H1 (cell line): ENCODE measurements at regions not wholly inside any gene's neighbourhood (a gene's known extent, or its start where the extent isn't known, plus 50 kb on each side); places are given as distances from the start of the nearest gene placed in this dataset.
A peak's percentile ranks its signal among the peaks of the same experiment; 100 is the strongest.

Source experiments
- CTCF ChIA-PET: fragments of 300-600 bp; sonication (Branson Sonifier 250); formaldehyde crosslinking; loops from one replicate; lab custom pipeline; 2021; ENCODE audit not compliant: partially characterized antibody; lab: Charles Lee
- POLR2A ChIA-PET: fragments of 300-600 bp; sonication (Branson Sonifier 250); formaldehyde crosslinking; loops from one replicate; lab custom pipeline; 2021; ENCODE audit warnings: inconsistent platforms; ENCODE audit not compliant: partially characterized antibody; lab: Charles Lee
- DNase-seq, 2 experiments: peaks; one replicate each; pipeline versions ENCODE4 v3.0.0 to v3.0.0-alpha.2; 2010 to 2022; ENCODE audit warnings: low spot score in 2 of 2, low read depth in 1 of 2, mixed read lengths in 1 of 2
- FAIRE-seq: peaks from 2 replicates; lab custom pipeline; 2011; peaks lifted over from hg19 to GRCh38; lab: Jason Lieb, UNC
- H2AFZ ChIP-seq: 2 replicates; pipeline ENCODE4 v1.8.1; 2012; ENCODE audit warnings: low read length, inconsistent platforms
- H2AK5ac ChIP-seq: 2 replicates; pipeline ENCODE4 v1.6.1; 2013; ENCODE audit warnings: low read depth, low read length
- H2BK120ac ChIP-seq: replicated peaks from 2 replicates; pipeline ENCODE3; 2013; ENCODE audit warnings: low read depth, low read length, inconsistent platforms
- H2BK12ac ChIP-seq: 2 replicates; pipeline ENCODE4 v1.6.1; 2013; ENCODE audit warnings: low read depth, low read length
- H2BK15ac ChIP-seq: 2 replicates; pipeline ENCODE4 v1.6.1; 2013; ENCODE audit warnings: low read length
- H2BK20ac ChIP-seq: 2 replicates; pipeline ENCODE4 v1.6.1; 2013; ENCODE audit warnings: low read length
- H2BK5ac ChIP-seq: 2 replicates; pipeline ENCODE4 v1.6.1; 2013; ENCODE audit warnings: low read depth, low read length
- H3K14ac ChIP-seq: 2 replicates; pipeline ENCODE4 v1.6.1; 2013; ENCODE audit warnings: inconsistent platforms; ENCODE audit not compliant: insufficient read length
- H3K18ac ChIP-seq: 2 replicates; pipeline ENCODE4 v1.6.1; 2013; ENCODE audit warnings: low read length; ENCODE audit errors: extremely low read depth
- H3K23ac ChIP-seq: 2 replicates; pipeline ENCODE4 v1.6.1; 2013; ENCODE audit warnings: inconsistent platforms; ENCODE audit not compliant: insufficient read length
- H3K23me2 ChIP-seq: 2 replicates; pipeline ENCODE4 v1.6.1; 2013; ENCODE audit warnings: low read depth, low read length
- H3K27ac ChIP-seq: 2 replicates; pipeline ENCODE4 v1.6.1; 2011; ENCODE audit warnings: low read depth, low read length, inconsistent platforms
- H3K27me3 ChIP-seq, 4 experiments: replicated peaks in 1 of 4; 1 replicate in 1 of 4; 2 replicates in 3 of 4; pipeline versions ENCODE4 v1.6.1 to v1.8.1; 2011 to 2013; ENCODE audit warnings: low read length in 3 of 4, mild to moderate bottlenecking in 3 of 4, inconsistent platforms in 2 of 4, mixed read lengths in 2 of 4, moderate library complexity in 1 of 4; ENCODE audit not compliant: control insufficient read depth in 3 of 4, insufficient read depth in 3 of 4; ENCODE audit errors: extremely low read depth in 1 of 4
- H3K36me3 ChIP-seq, 4 experiments: 2 replicates each; pipeline versions ENCODE4 v1.6.1 to v1.8.1; 2011 to 2013; ENCODE audit warnings: mild to moderate bottlenecking in 4 of 4, low read length in 3 of 4, moderate library complexity in 2 of 4, control low read depth in 1 of 4, inconsistent platforms in 1 of 4; ENCODE audit not compliant: insufficient read depth in 4 of 4, control insufficient read depth in 2 of 4
- H3K4ac ChIP-seq: replicated peaks from 2 replicates; pipeline ENCODE3; 2013; ENCODE audit warnings: low read length, low read depth, mixed read lengths, inconsistent platforms; ENCODE audit not compliant: insufficient read length
- H3K4me1 ChIP-seq, 4 experiments: replicated peaks in 1 of 4; 1 replicate in 1 of 4; 2 replicates in 3 of 4; pipeline versions ENCODE4 v1.6.1 to v1.8.1; 2011 to 2013; ENCODE audit warnings: low read length in 3 of 4, inconsistent platforms in 2 of 4, mixed read lengths in 1 of 4; ENCODE audit not compliant: insufficient read depth in 4 of 4, control insufficient read depth in 3 of 4
- H3K4me2 ChIP-seq, 2 experiments: 2 replicates each; pipeline versions ENCODE4 v1.6.1 to v1.8.1; 2011 to 2013; ENCODE audit warnings: low read depth in 2 of 2, low read length in 2 of 2, control low read depth in 1 of 2, inconsistent platforms in 1 of 2, mild to moderate bottlenecking in 1 of 2; ENCODE audit not compliant: insufficient read depth in 1 of 2
- H3K4me3 ChIP-seq, 4 experiments: fragments of 200-600, 300-600 bp in 1 of 4; sonication (generic), shearing (Covaris generic), sonication (Bioruptor Twin) in 1 of 4; 2 replicates each; pipeline versions ENCODE4 v1.5.1 to v1.8.1; 2011 to 2016; ENCODE audit warnings: low read length in 4 of 4, low read depth in 3 of 4, control low read depth in 2 of 4, inconsistent platforms in 2 of 4, mild to moderate bottlenecking in 2 of 4, mixed read lengths in 1 of 4, moderate library complexity in 1 of 4; ENCODE audit not compliant: insufficient read depth in 2 of 4; ENCODE audit errors: extremely low read depth in 1 of 4
- H3K56ac ChIP-seq: replicated peaks from 2 replicates; pipeline ENCODE3; 2013; ENCODE audit warnings: low read depth, mild to moderate bottlenecking, mixed read lengths, low read length, inconsistent platforms; ENCODE audit not compliant: insufficient read length
- H3K79me1 ChIP-seq: 2 replicates; pipeline ENCODE4 v1.6.1; 2013; ENCODE audit warnings: low read depth, low read length, control low read depth
- H3K79me2 ChIP-seq, 2 experiments: 2 replicates each; pipeline versions ENCODE4 v1.6.1 to v1.8.1; 2012 to 2013; ENCODE audit warnings: low read length in 2 of 2, mild to moderate bottlenecking in 2 of 2, inconsistent platforms in 1 of 2; ENCODE audit not compliant: insufficient read depth in 2 of 2, control insufficient read depth in 1 of 2
- H3K9ac ChIP-seq, 4 experiments: replicated peaks in 1 of 4; 1 replicate in 1 of 4; 2 replicates in 3 of 4; pipeline versions ENCODE4 v1.6.1 to v1.8.1; 2011 to 2013; ENCODE audit warnings: low read depth in 3 of 4, low read length in 3 of 4, control low read depth in 2 of 4, mild to moderate bottlenecking in 2 of 4, moderate library complexity in 2 of 4, inconsistent platforms in 1 of 4; ENCODE audit errors: extremely low read depth in 1 of 4
- H3K9me3 ChIP-seq, 2 experiments: 2 replicates each; pipeline versions ENCODE4 v1.6.1 to v1.8.1; 2012 to 2013; ENCODE audit warnings: mild to moderate bottlenecking in 2 of 2, moderate library complexity in 2 of 2, control low read depth in 1 of 2, inconsistent platforms in 1 of 2, low read depth in 1 of 2, low read length in 1 of 2, mixed read lengths in 1 of 2; ENCODE audit not compliant: insufficient read depth in 2 of 2
- H4K20me1 ChIP-seq, 2 experiments: replicated peaks in 1 of 2; 2 replicates each; pipeline versions ENCODE3 to v1.8.1; 2011 to 2013; ENCODE audit warnings: inconsistent platforms in 2 of 2, low read length in 2 of 2, mild to moderate bottlenecking in 1 of 2; ENCODE audit not compliant: insufficient read depth in 2 of 2, control insufficient read depth in 1 of 2
- H4K5ac ChIP-seq: 2 replicates; pipeline ENCODE4 v1.6.1; 2013; ENCODE audit warnings: low read length, low read depth, mixed read lengths, inconsistent platforms; ENCODE audit not compliant: insufficient read length
- H4K8ac ChIP-seq: 2 replicates; pipeline ENCODE4 v1.8.0; 2013; ENCODE audit warnings: mild to moderate bottlenecking, moderate library complexity, low read length, inconsistent platforms; ENCODE audit not compliant: insufficient read depth; ENCODE audit errors: extremely low read depth
- H4K91ac ChIP-seq: replicated peaks from 2 replicates; pipeline ENCODE3; 2013; ENCODE audit warnings: low read length, mixed read lengths, inconsistent platforms; ENCODE audit not compliant: insufficient read length
- EZH2 ChIP-seq: fragments of 200-600 bp; sonication (generic); IDR thresholded peaks from 2 replicates; pipeline ENCODE4 v1.7.1; 2012; ENCODE audit warnings: low read depth, mild to moderate bottlenecking, moderate library complexity, low read length, inconsistent platforms; ENCODE audit not compliant: severe bottlenecking
- HDAC6 ChIP-seq: IDR thresholded peaks from one replicate; pipeline ENCODE4 v1.7.1; 2012; ENCODE audit warnings: low read depth, mild to moderate bottlenecking, inconsistent platforms, low read length, moderate library complexity
- MAX ChIP-seq: IDR thresholded peaks from 2 replicates; pipeline ENCODE4 v1.6.1; 2012; ENCODE audit warnings: inconsistent platforms
- RNF2 ChIP-seq: fragments of 200-900, 300-1000 bp; sonication (generic); IDR thresholded peaks from 2 replicates; pipeline ENCODE4 v1.7.1; 2016; ENCODE audit warnings: borderline replicate concordance, low read depth, mild to moderate bottlenecking, antibody characterized with exemption, low read length; ENCODE audit not compliant: poor library complexity, severe bottlenecking; ENCODE audit errors: missing control alignments
- SIN3A ChIP-seq, 2 experiments: IDR thresholded peaks in 1 of 2; conservative IDR thresholded peaks in 1 of 2; 2 replicates each; pipeline ENCODE4 v1.6.1; 2011 to 2012; ENCODE audit warnings: low read length in 2 of 2, improper control_type of control experiment in 1 of 2, low read depth in 1 of 2, mild to moderate bottlenecking in 1 of 2
- SRF ChIP-seq: IDR thresholded peaks from 2 replicates; pipeline ENCODE4 v1.6.1; 2011; ENCODE audit warnings: mild to moderate bottlenecking, low read depth, low read length, moderate library complexity
- TAF1 ChIP-seq: IDR thresholded peaks from 2 replicates; pipeline ENCODE4 v1.6.1; 2011; ENCODE audit warnings: mild to moderate bottlenecking, low read depth, low read length
- TEAD4 ChIP-seq: IDR thresholded peaks from 2 replicates; pipeline ENCODE4 v1.6.1; 2012; ENCODE audit warnings: low read depth, low read length, inconsistent platforms, mixed read lengths
- WGBS, 2 experiments: shearing (Covaris generic) in 1 of 2; methylation state at CpG; one replicate each; pipeline versions ENCODE4 v1.1.6 to v1.1.7; 2013 to 2015; ENCODE audit warnings: low lambda C conversion rate in 2 of 2, mixed read lengths in 2 of 2, inconsistent platforms in 1 of 2, low coverage in 1 of 2, missing lambda C conversion rate in 1 of 2; ENCODE audit not compliant: insufficient replicate concordance in 2 of 2, insufficient coverage in 1 of 2, insufficient read length in 1 of 2; ENCODE audit errors: extremely low coverage in 1 of 2, missing lambda C conversion rate in 1 of 2; 5-methylcytosine and 5-hydroxymethylcytosine counted together
- TF ChIP-seq, protein P1 (sequence below): IDR thresholded peaks from 2 replicates; pipeline ENCODE4 v1.6.1; 2011; ENCODE audit warnings: low read depth, mild to moderate bottlenecking, low read length; ENCODE audit not compliant: insufficient read depth
- TF ChIP-seq, protein P2 (sequence below): IDR thresholded peaks from 2 replicates; pipeline ENCODE4 v1.6.1; 2012; ENCODE audit warnings: inconsistent platforms

DNA sequence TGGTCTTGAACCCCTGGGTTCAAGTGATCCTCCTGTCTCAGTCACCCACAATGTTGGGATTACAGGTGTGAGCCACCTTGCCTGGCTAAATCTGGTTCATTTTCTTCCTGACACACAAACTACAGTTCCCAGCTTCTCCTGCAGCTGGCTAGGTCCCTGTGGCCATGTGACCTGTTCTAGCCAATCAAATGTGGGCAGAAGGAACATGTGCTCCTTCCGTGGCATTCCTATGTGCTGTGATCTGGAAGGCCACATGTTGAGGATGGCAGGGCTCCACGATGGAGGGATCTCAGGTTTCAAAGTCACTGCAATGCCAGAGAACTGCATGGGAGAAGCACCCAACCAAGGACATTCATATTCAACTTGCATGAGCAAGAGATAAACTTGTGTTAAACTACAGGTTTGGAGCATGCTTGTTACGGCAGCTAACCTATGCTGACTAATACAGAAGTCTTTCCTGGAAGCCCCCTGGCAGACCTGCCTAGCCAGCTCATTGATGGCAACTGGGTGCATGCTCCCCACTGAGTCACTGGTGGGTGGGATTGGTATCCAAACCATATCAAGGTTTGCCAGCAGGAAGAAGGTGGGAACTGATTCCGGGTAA, 86.0 kb downstream of the RPS6KA4 start:
- CTCF ChIA-PET: interaction anchor here (0.5 to 5.3 kb wide), 10 partner anchors 45 to 476 kb away, joined by 3 to 28 read pairs (median 4); no protein-coding TSS in a partner anchor
- no peak overlapping the region for H3K27ac ChIP-seq
- TF ChIP-seq, protein P1, sequence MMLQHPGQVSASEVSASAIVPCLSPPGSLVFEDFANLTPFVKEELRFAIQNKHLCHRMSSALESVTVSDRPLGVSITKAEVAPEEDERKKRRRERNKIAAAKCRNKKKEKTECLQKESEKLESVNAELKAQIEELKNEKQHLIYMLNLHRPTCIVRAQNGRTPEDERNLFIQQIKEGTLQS: peak; percentile 83
- TF ChIP-seq SRF (no peak), SIN3A (conservative IDR thresholded peaks at IDR 0.05 in 1 of 2, IDR thresholded peaks at IDR 0.05 in 1 of 2; ENCODE audit: low read depth in 1 of 2, low read length in 2 of 2) (no peak), MAX (peak; percentile 69), HDAC6 (no peak), TEAD4 (no peak), RNF2 (no peak), TAF1 (no peak), EZH2 (no peak)
- TF ChIP-seq, protein P2, sequence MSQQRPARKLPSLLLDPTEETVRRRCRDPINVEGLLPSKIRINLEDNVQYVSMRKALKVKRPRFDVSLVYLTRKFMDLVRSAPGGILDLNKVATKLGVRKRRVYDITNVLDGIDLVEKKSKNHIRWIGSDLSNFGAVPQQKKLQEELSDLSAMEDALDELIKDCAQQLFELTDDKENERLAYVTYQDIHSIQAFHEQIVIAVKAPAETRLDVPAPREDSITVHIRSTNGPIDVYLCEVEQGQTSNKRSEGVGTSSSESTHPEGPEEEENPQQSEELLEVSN: peak; percentile 46; the same call in 1 of the 2 replicates

More for the DNA sequence above, 86.0 kb downstream of the RPS6KA4 start:
- peaks cover 5 to 10% (median 7%) of the 10 kb centered on the region in 4 experiments; a peak in 6 of 7 replicates for H3K4me1 ChIP-seq
- H3K9ac ChIP-seq: no peak overlapping the region
- POLR2A ChIA-PET: interaction anchor here (1.0 kb wide), 2 partner anchors 87 to 115 kb away, joined by 3 read pairs; no protein-coding TSS in a partner anchor
- H4K91ac ChIP-seq: no peak overlapping the region
- 91% methylated on average over 4 of the region's 4 CpGs; no CpG with 5 or more reads in 1 of the 2 experiments for WGBS, 2 experiments
- H2BK5ac ChIP-seq: no peak overlapping the region
- FAIRE-seq (no peak), DNase-seq (no peak)
- peaks cover 0 to 13% (median 9%) of the 10 kb centered on the region in 4 experiments; a peak in 5 of 7 replicates for H3K27me3 ChIP-seq
- H3K23me2 ChIP-seq: peaks cover 5% of the 10 kb centered on the region; the same call in 1 of the 2 replicates
- H3K56ac ChIP-seq: no peak overlapping the region
- H3K23ac ChIP-seq: no peak overlapping the region
- H2BK120ac ChIP-seq: no peak overlapping the region
- no peak overlapping the region for H3K18ac ChIP-seq
- no peaks in the 10 kb centered on the region for H3K36me3 ChIP-seq
- no peak overlapping the region for H3K14ac ChIP-seq
- no peak overlapping the region for H2AFZ ChIP-seq
- no peaks in the 10 kb centered on the region for H3K9me3 ChIP-seq
- no peak overlapping the region for H3K4me2 ChIP-seq
- peak overlapping the region; percentile 43; the same call in 1 of the 2 replicates for H4K8ac ChIP-seq
- no peak overlapping the region for H2AK5ac ChIP-seq
- H3K4me3 ChIP-seq: no peak overlapping the region
- H3K79me2 ChIP-seq: no peaks in the 10 kb centered on the region
- H3K4ac ChIP-seq: no peak overlapping the region
- H4K5ac ChIP-seq: no peak overlapping the region
- no peaks in the 10 kb centered on the region for H3K79me1 ChIP-seq
- no peak overlapping the region for H2BK12ac ChIP-seq
- no peak overlapping the region for H2BK20ac ChIP-seq
- 0 out of 2 replicates have a peak overlapping the region, but pooled peaks have one; percentile 10 for H2BK15ac ChIP-seq
- no peaks in the 10 kb centered on the region for H4K20me1 ChIP-seq
